Fibroblast of lung (primary cell): ENCODE measurements at regions not wholly inside any gene's neighbourhood (a gene's known extent, or its start where the extent isn't known, plus 50 kb on each side); places are given as distances from the start of the nearest gene placed in this dataset.
A peak's percentile ranks its signal among the peaks of the same experiment; 100 is the strongest.
"Not testable (repeated sequence)": the region's sequence is repeated elsewhere in the genome, so short reads cannot be mapped to it uniquely, and the experiment has no call there.

Experiments
- DNase-seq, 2 donors: peaks; one replicate each; pipeline versions ENCODE4 v3.0.0 to v3.0.0-alpha.2; 2010; ENCODE audit warnings: low read depth in 2 of 2
- H2AFZ ChIP-seq: 2 replicates; pipeline ENCODE4 v1.5.1; 2012; ENCODE audit warnings: low read length, control low read depth, inconsistent platforms
- H3K27ac ChIP-seq: 2 replicates; pipeline ENCODE4 v1.5.1; 2011; ENCODE audit warnings: low read length, control low read depth; ENCODE audit not compliant: insufficient read depth
- H3K27me3 ChIP-seq: 2 replicates; pipeline ENCODE4 v1.5.1; 2011; ENCODE audit warnings: mild to moderate bottlenecking, low read length; ENCODE audit not compliant: control insufficient read depth, insufficient read depth
- H3K36me3 ChIP-seq: 2 replicates; pipeline ENCODE4 v1.5.1; 2011; ENCODE audit warnings: low read length; ENCODE audit not compliant: control insufficient read depth, insufficient read depth
- H3K4me1 ChIP-seq: 2 replicates; pipeline ENCODE4 v1.5.1; 2011; ENCODE audit warnings: low read length; ENCODE audit not compliant: control insufficient read depth, insufficient read depth; ENCODE audit errors: extremely low read depth
- H3K4me2 ChIP-seq: 2 replicates; pipeline ENCODE4 v1.5.1; 2011; ENCODE audit warnings: low read length, control low read depth; ENCODE audit not compliant: insufficient read depth; ENCODE audit errors: extremely low read depth
- H3K4me3 ChIP-seq, 4 experiments: fragments of 200-600 bp in 1 of 4; sonication (generic) in 1 of 4; replicated peaks in 1 of 4; 2 replicates each; pipeline ENCODE4 v1.5.1; 2011 to 2016; ENCODE audit warnings: low read length in 4 of 4, low read depth in 3 of 4, mild to moderate bottlenecking in 3 of 4, control low read depth in 2 of 4, inconsistent platforms in 1 of 4, mixed read lengths in 1 of 4; ENCODE audit not compliant: insufficient read depth in 1 of 4; ENCODE audit errors: control extremely low read depth in 1 of 4
- H3K79me2 ChIP-seq: 2 replicates; pipeline ENCODE4 v1.5.1; 2012; ENCODE audit warnings: mild to moderate bottlenecking, low read length, inconsistent platforms; ENCODE audit not compliant: control insufficient read depth, insufficient read depth
- H3K9ac ChIP-seq: 2 replicates; pipeline ENCODE4 v1.5.1; 2011; ENCODE audit warnings: mild to moderate bottlenecking, low read length, control low read depth; ENCODE audit not compliant: insufficient read depth
- H3K9me3 ChIP-seq: 2 replicates; pipeline ENCODE4 v1.5.1; 2012; ENCODE audit warnings: low read depth, low read length; ENCODE audit not compliant: control insufficient read depth, insufficient read depth
- H4K20me1 ChIP-seq: 2 replicates; pipeline ENCODE4 v1.5.1; 2011; ENCODE audit warnings: low read length; ENCODE audit not compliant: control insufficient read depth, insufficient read depth; ENCODE audit errors: extremely low read depth
- EZH2 ChIP-seq: IDR thresholded peaks from 2 replicates; pipeline ENCODE4 v1.5.1; 2012; ENCODE audit warnings: low read length, control low read depth, mild to moderate bottlenecking; ENCODE audit errors: missing control alignments
- TF ChIP-seq, protein P1 (sequence below), 2 donors: IDR thresholded peaks in 1 of 2; conservative IDR thresholded peaks in 1 of 2; 1 replicate in 1 of 2; 2 replicates in 1 of 2; pipeline ENCODE4 v1.5.1; 2011 to 2012; ENCODE audit warnings: low read length in 2 of 2, control low read depth in 1 of 2, inconsistent platforms in 1 of 2, low read depth in 1 of 2, mild to moderate bottlenecking in 1 of 2

GRCh38 chr21:23936991-23937390, 1670.3 kb downstream of the MRPL39 start:
- no peak overlapping the region for H3K9ac ChIP-seq
- no peaks in the 10 kb centered on the region for H3K27me3 ChIP-seq
- no peaks in the 10 kb centered on the region for H4K20me1 ChIP-seq
- no peak overlapping the region for H3K4me2 ChIP-seq
- no peaks in the 10 kb centered on the region for H3K36me3 ChIP-seq
- H3K27ac ChIP-seq, result no peak overlapping the region
- no peak for DNase-seq
- no peak overlapping the region for H2AFZ ChIP-seq
- H3K4me1 ChIP-seq, result no peaks in the 10 kb centered on the region
- no peak for TF ChIP-seq EZH2
- TF ChIP-seq, protein P1, sequence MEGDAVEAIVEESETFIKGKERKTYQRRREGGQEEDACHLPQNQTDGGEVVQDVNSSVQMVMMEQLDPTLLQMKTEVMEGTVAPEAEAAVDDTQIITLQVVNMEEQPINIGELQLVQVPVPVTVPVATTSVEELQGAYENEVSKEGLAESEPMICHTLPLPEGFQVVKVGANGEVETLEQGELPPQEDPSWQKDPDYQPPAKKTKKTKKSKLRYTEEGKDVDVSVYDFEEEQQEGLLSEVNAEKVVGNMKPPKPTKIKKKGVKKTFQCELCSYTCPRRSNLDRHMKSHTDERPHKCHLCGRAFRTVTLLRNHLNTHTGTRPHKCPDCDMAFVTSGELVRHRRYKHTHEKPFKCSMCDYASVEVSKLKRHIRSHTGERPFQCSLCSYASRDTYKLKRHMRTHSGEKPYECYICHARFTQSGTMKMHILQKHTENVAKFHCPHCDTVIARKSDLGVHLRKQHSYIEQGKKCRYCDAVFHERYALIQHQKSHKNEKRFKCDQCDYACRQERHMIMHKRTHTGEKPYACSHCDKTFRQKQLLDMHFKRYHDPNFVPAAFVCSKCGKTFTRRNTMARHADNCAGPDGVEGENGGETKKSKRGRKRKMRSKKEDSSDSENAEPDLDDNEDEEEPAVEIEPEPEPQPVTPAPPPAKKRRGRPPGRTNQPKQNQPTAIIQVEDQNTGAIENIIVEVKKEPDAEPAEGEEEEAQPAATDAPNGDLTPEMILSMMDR (conservative IDR thresholded peaks at IDR 0.05 in 1 of 2, IDR thresholded peaks at IDR 0.05 in 1 of 2; ENCODE audit: low read depth in 1 of 2, low read length in 2 of 2), result no peak
- H3K4me3 ChIP-seq, result no peak overlapping the region
- no peaks in the 10 kb centered on the region for H3K9me3 ChIP-seq
- no peaks in the 10 kb centered on the region for H3K79me2 ChIP-seq

- peak; percentile 16 to 50 for DNase-seq
- no peaks in the 10 kb centered on the region for H3K4me1 ChIP-seq
These were observed 1671.1 kb downstream of the MRPL39 start for GRCh38 chr21:23936224-23936623.

DNA sequence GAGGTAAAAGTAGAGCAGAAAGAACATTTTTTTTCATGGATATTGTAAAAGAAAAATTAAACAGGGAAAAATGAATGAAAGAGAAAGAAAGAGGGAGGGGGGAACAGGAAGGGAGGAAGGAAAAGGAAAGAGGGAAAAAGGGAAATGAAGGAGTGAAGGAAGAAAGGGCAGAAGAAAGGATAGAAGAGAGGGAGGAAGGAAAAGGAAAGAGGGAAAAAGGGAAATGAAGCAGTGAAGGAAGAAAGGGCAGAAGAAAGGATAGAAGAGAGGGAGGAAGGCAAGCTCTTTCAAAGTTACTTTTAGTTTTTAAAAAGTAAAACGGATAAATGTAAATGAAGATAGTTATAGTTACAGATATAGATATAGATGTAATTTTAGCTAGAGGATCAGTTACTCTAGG, 1676.7 kb downstream of the MRPL39 start:
- DNase-seq, result no peak
- Histone ChIP-seq H3K36me3 (no peaks in the 10 kb centered on the region), H2AFZ (no peak overlapping the region), H3K79me2 (no peaks in the 10 kb centered on the region), H3K27ac (no peak overlapping the region), H3K4me3 (no peak overlapping the region), H4K20me1 (no peaks in the 10 kb centered on the region), H3K9ac (no peak overlapping the region), H3K4me1 (no peaks in the 10 kb centered on the region), H3K27me3 (no peaks in the 10 kb centered on the region), H3K9me3 (no peaks in the 10 kb centered on the region), H3K4me2 (no peak overlapping the region)
- no peak for TF ChIP-seq EZH2
- TF ChIP-seq, protein P1 (conservative IDR thresholded peaks at IDR 0.05 in 1 of 2, IDR thresholded peaks at IDR 0.05 in 1 of 2; ENCODE audit: low read depth in 1 of 2, low read length in 2 of 2), result no peak

More at GRCh38 chr21:23936224-23936623, 1671.1 kb downstream of the MRPL39 start:
- H3K9ac ChIP-seq, result no peak overlapping the region
- no peaks in the 10 kb centered on the region for H4K20me1 ChIP-seq
- H3K27me3 ChIP-seq, result no peaks in the 10 kb centered on the region
- TF ChIP-seq, protein P1 (conservative IDR thresholded peaks at IDR 0.05 in 1 of 2, IDR thresholded peaks at IDR 0.05 in 1 of 2; ENCODE audit: low read depth in 1 of 2, low read length in 2 of 2), result peak in 1 of 2 donors; percentile 72
- TF ChIP-seq EZH2, result no peak
- H3K79me2 ChIP-seq, result no peaks in the 10 kb centered on the region
- no peak overlapping the region for H2AFZ ChIP-seq
- no peak overlapping the region for H3K4me2 ChIP-seq
- no peak overlapping the region for H3K27ac ChIP-seq
- no peaks in the 10 kb centered on the region for H3K9me3 ChIP-seq
- no peaks in the 10 kb centered on the region for H3K36me3 ChIP-seq
- H3K4me3 ChIP-seq, result no peak overlapping the region

DNA sequence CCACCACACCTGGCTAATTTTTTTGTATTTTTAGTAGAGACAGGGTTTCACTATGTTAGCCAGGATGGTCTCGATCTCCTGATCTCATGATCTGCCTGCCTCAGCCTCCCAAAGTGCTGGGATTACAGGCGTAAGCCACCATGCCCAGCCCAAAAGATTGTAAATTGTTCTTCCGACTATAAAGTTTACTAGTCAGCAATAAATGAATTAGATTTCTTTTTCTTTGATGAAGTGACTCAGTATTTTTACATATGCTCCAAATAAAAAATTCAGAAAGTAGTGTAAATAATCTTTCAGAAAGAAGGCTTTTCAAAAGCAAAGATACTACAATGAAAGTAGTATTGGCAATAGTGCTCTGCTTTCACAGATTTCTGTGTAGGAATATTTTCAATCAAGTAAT, 1680.9 kb downstream of the MRPL39 start:
- not testable (repeated sequence) for H3K4me1 ChIP-seq, H3K9ac ChIP-seq, H4K20me1 ChIP-seq, H3K4me3 ChIP-seq, H3K79me2 ChIP-seq, H3K9me3 ChIP-seq, H3K36me3 ChIP-seq, H3K27me3 ChIP-seq, H3K4me2 ChIP-seq, H3K27ac ChIP-seq, H2AFZ ChIP-seq, DNase-seq
